HG03039 (cell line): ENCODE measurements at regions not wholly inside any gene's neighbourhood (a gene's known extent, or its start where the extent isn't known, plus 50 kb on each side); places are given as distances from the start of the nearest gene placed in this dataset.
"Not testable (repeated sequence)": the region's sequence is repeated elsewhere in the genome, so short reads cannot be mapped to it uniquely, and the experiment has no call there.

Experiments
- ATAC-seq: cut with Tn5 transposase; IDR thresholded peaks from one replicate; pipeline ENCODE4 v1.9.1; 2021; ENCODE audit warnings: mild to moderate bottlenecking, moderate library complexity; ENCODE audit not compliant: unreplicated experiment

GRCh38 chr2:215833531-215834162, 179.7 kb downstream of the MREG start:
- no peak for ATAC-seq

- no peak for ATAC-seq
Observed at GRCh38 chr2:215832791-215833190, 180.6 kb downstream of the MREG start.

DNA sequence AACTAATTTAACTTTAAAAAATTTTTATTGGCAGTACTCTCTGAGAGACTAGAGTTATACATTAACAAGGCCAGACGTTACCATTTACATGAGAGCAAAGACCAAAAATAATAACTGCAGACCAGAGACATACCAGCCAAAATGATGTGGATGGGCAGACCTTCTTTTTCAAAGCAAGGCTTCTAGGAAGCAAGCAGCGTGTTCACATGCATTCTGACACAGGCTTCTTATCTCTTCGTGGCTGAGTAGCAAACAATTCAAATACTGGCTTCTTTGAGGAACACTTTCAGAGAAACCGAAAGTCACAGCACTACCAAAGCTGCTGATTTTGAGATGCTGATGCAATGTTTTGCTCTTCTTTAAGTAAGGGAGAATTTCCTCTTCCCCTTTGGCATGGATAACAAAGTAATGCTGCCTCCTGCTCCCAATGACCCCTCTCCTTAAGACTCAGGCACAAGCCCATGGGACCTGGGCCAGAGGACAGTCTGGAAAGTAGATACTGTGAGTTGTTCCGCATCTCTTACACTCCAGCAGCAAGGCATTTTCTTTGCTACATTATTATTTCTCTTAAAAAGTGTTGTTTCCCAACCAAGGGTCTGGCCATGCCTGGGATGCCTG, 181.9 kb downstream of the MREG start:
- no peak for ATAC-seq

DNA sequence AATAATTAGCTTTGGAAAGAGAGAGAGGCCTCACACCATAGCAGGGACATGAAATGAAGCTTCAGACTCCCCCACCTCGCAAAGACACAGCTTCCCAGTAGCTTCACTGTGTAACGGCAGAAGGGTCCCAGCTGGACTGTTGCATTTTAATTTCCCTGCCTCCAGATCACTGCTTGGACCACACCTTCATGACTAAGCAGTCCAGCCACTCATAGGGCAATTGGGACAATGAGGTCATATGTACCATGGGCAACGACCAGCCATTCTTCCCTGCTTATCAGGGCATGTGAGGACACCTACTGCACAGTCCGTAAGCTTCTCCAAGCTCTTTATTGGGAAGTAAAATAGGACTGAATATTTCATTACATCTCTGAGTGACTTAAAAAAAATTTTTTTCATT, 183.0 kb downstream of the MREG start:
- no peak for ATAC-seq

DNA sequence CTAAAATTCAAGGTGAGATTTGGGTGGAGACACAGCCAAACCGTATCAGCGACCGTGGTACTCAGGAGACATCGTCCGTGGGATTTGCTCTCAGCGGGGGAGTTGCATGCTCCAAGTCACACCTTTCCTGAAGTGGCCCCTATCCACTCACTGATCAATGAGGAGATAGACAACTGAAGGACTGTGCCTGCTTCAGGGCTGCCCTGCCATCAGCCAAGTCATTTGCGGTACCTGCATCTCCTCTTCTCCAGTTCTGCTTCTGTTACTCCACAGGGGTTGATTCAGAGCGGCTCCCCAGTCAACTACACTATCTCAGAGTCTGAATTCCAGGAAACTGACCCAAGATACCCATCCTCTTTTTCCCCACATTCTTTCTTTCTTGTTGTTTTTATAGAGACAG, 184.1 kb downstream of the MREG start:
- no peak for ATAC-seq

DNA sequence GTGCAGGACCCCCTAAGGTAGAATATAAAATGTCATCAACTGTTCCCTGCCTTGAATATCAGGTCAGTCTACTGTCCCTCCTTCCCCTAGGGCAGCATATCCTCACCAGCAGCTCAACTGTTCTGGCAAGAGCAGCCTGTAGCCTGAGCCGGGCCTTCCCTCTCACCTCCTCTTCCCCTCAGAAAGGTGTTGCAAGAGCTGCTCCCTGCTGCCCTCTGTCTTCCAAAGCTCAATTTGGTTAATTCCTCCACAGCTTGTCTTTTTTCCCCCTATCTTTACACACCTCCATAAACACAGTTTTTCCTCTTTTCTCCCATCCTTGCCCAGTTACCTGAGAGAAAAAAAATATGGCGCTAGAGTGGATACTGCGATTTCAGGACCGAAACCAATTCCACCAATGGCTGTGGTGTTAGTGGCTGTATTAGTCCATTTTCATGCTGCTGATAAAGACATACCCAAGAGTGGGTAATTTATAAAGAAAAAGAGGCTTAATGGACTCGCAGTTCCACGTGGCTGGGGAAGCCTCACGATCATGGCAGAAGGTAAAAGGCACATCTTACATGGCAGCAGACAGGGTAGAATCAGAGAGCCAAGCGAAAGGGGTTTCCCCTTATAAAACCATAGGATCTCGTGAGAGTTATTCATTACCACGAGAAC, 184.7 kb downstream of the MREG start:
- ATAC-seq: peak; percentile 83

DNA sequence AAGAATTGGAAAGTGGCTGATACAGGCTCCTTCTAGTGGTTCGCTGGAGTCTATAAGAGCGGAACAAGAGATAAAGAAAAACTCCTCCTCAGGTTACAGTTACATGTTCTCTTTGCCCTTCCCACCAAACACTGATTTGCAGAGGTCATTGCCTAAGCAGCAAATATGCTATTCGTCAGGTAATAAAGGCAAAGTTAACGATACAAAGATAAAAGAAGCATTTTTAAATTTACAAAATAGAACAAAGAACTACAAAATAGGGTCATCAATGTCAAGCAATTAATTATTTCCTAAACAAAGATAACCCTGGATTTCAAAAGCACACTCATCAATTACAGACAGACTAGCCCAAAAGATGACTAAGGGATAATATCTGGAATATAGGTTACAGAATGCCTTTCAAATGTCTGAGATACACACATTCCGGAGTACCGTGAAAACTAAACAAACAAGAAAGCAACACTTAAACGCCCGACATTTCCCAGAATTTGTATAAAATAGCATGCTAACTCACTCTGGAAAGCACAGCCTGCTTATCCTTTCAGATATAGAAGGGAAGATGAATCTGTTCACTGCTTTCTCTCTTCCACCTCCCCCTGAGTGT, 186.4 kb downstream of the MREG start:
- no peak for ATAC-seq

- no peak for ATAC-seq
Observed at GRCh38 chr2:215826376-215826775, 187.0 kb downstream of the MREG start.

DNA sequence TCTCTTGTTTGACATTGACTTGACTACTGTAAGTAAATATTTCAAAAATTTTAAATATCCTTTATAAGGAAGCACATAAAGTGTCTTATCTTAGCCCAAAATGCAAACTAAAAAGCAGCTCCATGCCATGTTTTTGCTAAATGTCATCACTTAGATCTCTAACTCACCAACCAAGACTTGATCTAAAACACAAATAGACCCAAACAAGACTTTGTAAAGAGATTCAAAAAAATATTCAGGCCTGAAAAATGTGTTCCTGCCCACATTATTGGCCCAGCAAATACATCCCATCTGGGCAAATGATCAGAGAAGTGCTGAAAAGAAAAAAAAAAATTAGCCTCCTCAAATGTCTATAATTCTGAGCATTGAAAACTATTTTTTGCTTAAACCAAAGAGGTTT, 187.6 kb downstream of the MREG start:
- no peak for ATAC-seq

DNA sequence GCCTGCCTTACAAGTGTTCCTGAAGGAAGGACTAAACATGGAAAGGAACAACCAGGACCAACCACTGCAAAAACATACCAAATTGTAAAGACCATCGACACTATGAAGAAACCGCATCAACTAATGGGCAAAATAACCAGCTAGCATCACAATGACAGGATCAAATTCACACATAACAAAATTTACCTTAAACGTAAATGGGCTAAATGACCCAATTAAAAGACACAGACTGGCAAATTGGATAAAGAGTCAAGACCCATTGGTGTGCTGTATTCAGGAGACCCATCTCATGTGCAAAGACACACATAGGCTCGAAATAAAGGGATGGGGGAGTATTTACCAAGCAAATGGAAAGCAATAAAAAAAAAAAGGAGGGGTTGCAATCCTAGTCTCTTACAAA, 192.1 kb downstream of the MREG start:
- not testable (repeated sequence) for ATAC-seq

DNA sequence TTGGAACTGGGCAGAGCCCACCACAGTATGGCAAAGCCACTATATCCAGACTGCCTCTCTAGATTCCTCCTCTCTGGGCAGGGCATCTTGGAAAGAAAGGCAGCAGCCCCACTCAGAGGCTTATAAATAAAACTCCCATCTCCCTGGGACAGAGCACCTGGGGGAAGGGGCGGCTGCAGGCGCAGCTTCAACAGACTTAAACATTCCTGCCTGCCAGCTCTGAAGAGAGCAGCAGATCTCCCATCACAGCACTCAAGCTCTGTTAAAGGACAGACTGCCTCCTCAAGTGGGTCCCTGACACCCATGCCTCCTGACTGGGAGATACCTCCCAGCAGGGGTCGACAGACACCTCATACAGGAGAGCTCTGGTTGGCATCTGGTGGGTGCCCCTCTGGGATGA, 193.6 kb downstream of the MREG start:
- ATAC-seq: not testable (repeated sequence)

DNA sequence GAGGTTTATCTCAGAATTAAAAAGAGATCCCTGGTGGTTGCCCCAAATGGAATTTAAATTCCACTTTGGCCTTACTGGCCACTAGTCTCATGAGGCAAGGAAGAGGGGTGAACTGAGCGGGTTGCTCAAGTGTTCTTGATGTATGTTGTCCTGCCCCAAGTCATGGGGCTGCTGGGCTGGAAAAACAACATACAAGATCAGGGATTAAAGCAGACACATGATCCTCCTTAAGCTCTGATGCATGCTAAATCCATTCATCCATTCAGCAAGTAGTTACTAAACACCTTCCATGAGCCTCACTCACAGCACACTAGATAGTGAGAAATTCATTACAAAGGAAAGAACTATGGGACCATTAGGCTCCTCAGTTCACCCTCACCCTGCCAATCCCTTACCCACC, 196.3 kb downstream of the MREG start:
- ATAC-seq: no peak

GRCh38 chr2:215816424-215816823, 196.9 kb downstream of the MREG start:
- no peak for ATAC-seq

DNA sequence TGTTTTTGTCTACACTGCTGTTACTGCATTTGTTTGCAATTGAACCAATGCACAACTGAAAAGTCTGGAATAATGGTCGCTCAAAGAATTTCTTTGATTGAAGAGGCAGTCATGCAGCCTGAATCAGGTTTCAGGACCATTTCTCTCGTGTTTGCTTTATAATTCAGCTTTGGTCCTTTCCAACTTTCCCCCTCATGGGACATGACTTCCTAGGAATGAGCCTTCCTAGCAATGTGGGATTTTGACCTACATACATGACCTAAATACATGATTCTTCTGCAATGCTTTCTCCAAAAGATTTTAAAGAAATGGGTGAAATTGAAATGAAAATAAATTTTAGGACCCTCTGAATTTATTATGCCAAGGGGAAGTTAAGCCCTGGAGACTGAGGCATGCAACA, 197.4 kb downstream of the MREG start:
- no peak for ATAC-seq

- no peak for ATAC-seq
Observed at GRCh38 chr2:215812966-215813365, 200.4 kb downstream of the MREG start.

DNA sequence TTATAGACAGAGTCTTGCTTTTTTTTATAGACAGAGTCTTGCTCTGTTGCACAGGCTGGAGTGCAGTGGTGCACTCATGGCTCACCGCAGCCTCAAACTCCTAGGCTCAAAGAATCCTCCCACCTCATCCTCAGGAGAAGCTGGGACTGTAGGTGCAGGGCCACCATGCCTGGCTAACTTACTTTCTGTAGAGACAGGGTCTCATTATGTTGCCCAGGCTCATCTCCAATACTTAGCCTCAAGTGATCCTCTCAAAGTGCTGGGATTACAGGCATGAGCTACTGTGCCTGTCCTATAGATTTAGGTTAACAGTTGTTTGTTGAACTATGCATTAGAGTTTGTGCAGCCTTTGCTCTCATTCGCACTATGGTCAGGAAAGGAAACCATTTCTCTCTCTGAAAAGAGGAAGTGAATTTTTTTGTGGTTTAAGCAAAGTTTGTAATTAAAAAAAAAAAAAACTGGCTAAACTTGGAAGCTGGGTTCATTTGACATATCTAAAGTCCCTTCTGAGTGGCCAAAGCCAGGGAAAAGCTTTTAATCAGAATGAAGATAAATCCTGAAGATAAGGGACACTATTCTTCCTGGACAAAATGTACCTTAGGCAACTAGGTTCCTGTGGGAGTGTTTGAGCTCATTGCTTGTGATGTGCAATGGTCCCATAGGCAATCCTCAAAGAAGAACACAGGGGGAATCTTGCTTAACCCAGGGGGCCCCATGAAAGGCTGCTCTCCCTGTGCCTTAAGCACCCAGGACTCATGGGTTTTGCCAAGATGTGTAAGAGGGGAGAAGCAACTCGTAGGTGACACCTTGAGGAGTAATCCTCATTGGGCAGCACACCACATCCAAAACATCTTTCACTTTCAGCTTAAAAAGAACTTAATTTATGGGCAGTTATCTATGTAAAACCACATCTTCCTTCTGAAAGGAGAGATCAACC, 201.7 kb downstream of the MREG start:
- ATAC-seq: peak; percentile 95

DNA sequence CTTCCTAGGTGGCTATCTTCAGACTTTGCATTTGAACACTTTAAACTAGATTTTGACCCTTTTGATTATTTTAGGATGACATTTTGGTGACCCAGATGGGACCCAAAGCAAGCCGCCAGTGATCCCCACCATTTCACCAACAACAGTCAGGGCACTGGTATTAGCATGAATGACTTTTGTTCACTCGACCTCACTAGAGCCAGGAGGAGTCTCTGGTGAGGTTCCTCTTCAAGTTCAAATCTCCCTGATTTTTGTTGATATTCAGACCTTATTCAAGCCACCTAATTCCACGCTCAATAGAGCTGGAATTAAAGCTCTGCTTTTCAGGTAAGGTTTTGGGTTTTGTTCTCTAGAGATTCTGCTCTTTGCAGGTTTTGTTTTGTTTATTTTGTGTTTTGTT, 202.3 kb downstream of the MREG start:
- ATAC-seq: no peak

GRCh38 chr2:215808996-215809395, 204.4 kb downstream of the MREG start:
- no peak for ATAC-seq

- no peak for ATAC-seq
Observed at GRCh38 chr2:215808194-215808593, 205.2 kb downstream of the MREG start.

DNA sequence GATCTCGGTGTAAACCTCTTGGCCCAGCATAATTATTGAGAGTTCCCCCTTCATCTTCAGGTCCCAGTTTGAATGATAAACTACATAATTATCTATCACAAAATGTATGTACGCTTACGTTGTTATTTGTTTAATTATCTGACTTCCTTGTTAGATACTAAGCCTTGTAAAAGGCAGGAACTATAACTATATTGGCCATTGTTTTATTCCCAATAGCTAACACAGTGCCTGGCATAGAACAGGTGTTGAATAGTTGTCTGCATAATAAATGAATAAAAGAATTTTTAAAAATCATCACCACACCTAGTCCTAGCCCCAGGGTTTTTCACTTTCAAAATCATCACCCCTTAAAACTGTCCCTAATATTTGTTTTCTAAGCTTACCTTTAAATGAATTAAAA, 207.9 kb downstream of the MREG start:
- ATAC-seq: no peak

DNA sequence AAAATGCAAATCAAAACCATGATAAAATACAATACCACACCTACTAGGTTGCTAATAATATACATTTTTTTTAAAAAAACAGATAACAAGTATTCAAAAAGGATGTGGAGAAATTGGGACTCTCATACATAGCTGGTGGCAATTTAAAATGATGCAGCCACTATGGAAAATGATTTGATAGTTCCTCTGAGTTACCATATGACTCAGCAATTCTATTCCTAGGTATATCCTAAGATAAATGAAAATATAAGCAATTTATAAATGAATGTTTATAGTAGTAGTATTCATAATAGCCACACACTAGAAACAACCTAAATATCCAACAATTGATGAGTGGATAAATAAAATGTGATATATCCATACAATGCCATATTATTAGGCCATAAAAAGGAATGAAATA, 210.2 kb downstream of the MREG start:
- no peak for ATAC-seq
